Activated T-helper 2 cell treated with anti-CD3 and anti-CD28 coated beads, Interferon-gamma antibody, Interleukin-2, Interleukin-4, amounts not matched to agents 10 μg/mL and 5 μg/mL and 100 μg/mL, durations not matched to agents 14 hours and 24 hours and 36 hours (primary cell): ENCODE measurements at regions not wholly inside any gene's neighbourhood (a gene's known extent, or its start where the extent isn't known, plus 50 kb on each side); places are given as distances from the start of the nearest gene placed in this dataset.

ENCODE experiments used
- DNase-seq: peaks from one replicate; pipeline ENCODE4 v3.0.0; 2021; ENCODE audit warnings: low spot score
- H3K27ac Mint-ChIP-seq: one replicate; pipeline ENCODE4 v1.8.0; 2021; ENCODE audit warnings: mixed read lengths
- H3K27me3 Mint-ChIP-seq: one replicate; pipeline ENCODE4 v1.8.0; 2021; ENCODE audit warnings: low read depth, mixed read lengths
- H3K36me3 Mint-ChIP-seq: one replicate; pipeline ENCODE4 v1.8.0; 2021; ENCODE audit warnings: low read depth, mixed read lengths
- H3K4me1 Mint-ChIP-seq: one replicate; pipeline ENCODE4 v1.8.0; 2021; ENCODE audit warnings: low read depth, mixed read lengths
- H3K4me3 Mint-ChIP-seq: one replicate; pipeline ENCODE4 v1.8.0; 2021; ENCODE audit warnings: low read depth, mild to moderate bottlenecking, moderate library complexity, mixed read lengths
- H3K9me3 Mint-ChIP-seq: one replicate; pipeline ENCODE4 v1.8.0; 2021; ENCODE audit warnings: mixed read lengths
- intact Hi-C: fragments of 100-400 bp; cut with micrococcal nuclease; formaldehyde crosslinking; loops from one replicate; pipeline ENCODE4 v1.15.1; 2023

- Mint-ChIP-seq H3K4me3 (no peak overlapping the region), H3K36me3 (no peaks in the 10 kb centered on the region), H3K27me3 (peaks cover 10% of the 10 kb centered on the region), H3K9me3 (no peaks in the 10 kb centered on the region), H3K27ac (no peak overlapping the region), H3K4me1 (peaks cover 30% of the 10 kb centered on the region)
- no peak for DNase-seq
- intact Hi-C loops = no loop called here
These were observed 66.2 kb upstream of the SSBP2 start for GRCh38 chr5:81817086-81817485.

GRCh38 chr5:81815321-81815720, 64.4 kb upstream of the SSBP2 start:
- intact Hi-C loops = no loop called here
- no peak for DNase-seq
- Mint-ChIP-seq H3K27me3 (peaks cover 10% of the 10 kb centered on the region), H3K4me3 (no peak overlapping the region), H3K9me3 (no peaks in the 10 kb centered on the region), H3K27ac (no peak overlapping the region), H3K4me1 (peaks cover 25% of the 10 kb centered on the region), H3K36me3 (no peaks in the 10 kb centered on the region)

- no peak overlapping the region for H3K27ac Mint-ChIP-seq
- intact Hi-C loops = no loop called here
- no peak for DNase-seq
- H3K4me3 Mint-ChIP-seq = no peak overlapping the region
- H3K27me3 Mint-ChIP-seq = peaks cover 8% of the 10 kb centered on the region
- H3K4me1 Mint-ChIP-seq = peaks cover 10% of the 10 kb centered on the region
- peaks cover 30% of the 10 kb centered on the region for H3K9me3 Mint-ChIP-seq
- H3K36me3 Mint-ChIP-seq = peaks cover 9% of the 10 kb centered on the region
These were observed 57.2 kb upstream of the SSBP2 start for GRCh38 chr5:81808106-81808505.

GRCh38 chr5:81805086-81805485, 54.2 kb upstream of the SSBP2 start:
- Mint-ChIP-seq H3K9me3 (peaks cover 30% of the 10 kb centered on the region), H3K27me3 (peaks cover 8% of the 10 kb centered on the region), H3K36me3 (peaks cover 9% of the 10 kb centered on the region), H3K4me1 (peaks cover 10% of the 10 kb centered on the region), H3K27ac (no peak overlapping the region), H3K4me3 (no peak overlapping the region)
- DNase-seq = no peak
- intact Hi-C loops = no loop called here

GRCh38 chr5:81803812-81804211, 52.9 kb upstream of the SSBP2 start:
- Mint-ChIP-seq H3K27me3 (peaks cover 8% of the 10 kb centered on the region), H3K36me3 (peaks cover 9% of the 10 kb centered on the region), H3K4me3 (no peak overlapping the region), H3K27ac (no peak overlapping the region), H3K4me1 (peaks cover 10% of the 10 kb centered on the region), H3K9me3 (peaks cover 30% of the 10 kb centered on the region)
- intact Hi-C loops = no loop called here
- DNase-seq = no peak

GRCh38 chr5:81802625-81803024, 51.7 kb upstream of the SSBP2 start:
- peaks cover 4% of the 10 kb centered on the region for H3K27me3 Mint-ChIP-seq
- DNase-seq = no peak
- intact Hi-C loops = no loop called here
- peaks cover 18% of the 10 kb centered on the region for H3K9me3 Mint-ChIP-seq
- no peak overlapping the region for H3K27ac Mint-ChIP-seq
- peaks cover 10% of the 10 kb centered on the region for H3K4me1 Mint-ChIP-seq
- H3K36me3 Mint-ChIP-seq = peaks cover 4% of the 10 kb centered on the region
- no peak overlapping the region for H3K4me3 Mint-ChIP-seq

GRCh38 chr5:81802020-81802419, 51.1 kb upstream of the SSBP2 start:
- peaks cover 2% of the 10 kb centered on the region for H3K27me3 Mint-ChIP-seq
- H3K27ac Mint-ChIP-seq = no peak overlapping the region
- intact Hi-C loops = no loop called here
- peaks cover 4% of the 10 kb centered on the region for H3K36me3 Mint-ChIP-seq
- DNase-seq = no peak
- H3K9me3 Mint-ChIP-seq = peaks cover 13% of the 10 kb centered on the region
- no peak overlapping the region for H3K4me3 Mint-ChIP-seq
- peaks cover 10% of the 10 kb centered on the region for H3K4me1 Mint-ChIP-seq

GRCh38 chr5:81800797-81801196, 49.9 kb upstream of the SSBP2 start:
- DNase-seq = no peak
- intact Hi-C loops = no loop called here
- no peaks in the 10 kb centered on the region for H3K27me3 Mint-ChIP-seq
- peaks cover 10% of the 10 kb centered on the region for H3K4me1 Mint-ChIP-seq
- no peak overlapping the region for H3K27ac Mint-ChIP-seq
- H3K9me3 Mint-ChIP-seq = peaks cover 1% of the 10 kb centered on the region
- no peak overlapping the region for H3K4me3 Mint-ChIP-seq
- H3K36me3 Mint-ChIP-seq = peaks cover 1% of the 10 kb centered on the region
